NCI-H128 (cell line): ENCODE measurements at regions not wholly inside any gene's neighbourhood (a gene's known extent, or its start where the extent isn't known, plus 50 kb on each side); places are given as distances from the start of the nearest gene placed in this dataset.
A peak's percentile ranks its signal among the peaks of the same experiment; 100 is the strongest.

Experiments
- DNase-seq: peaks from one replicate; lab custom pipeline; 2025; ENCODE audit not compliant: unreplicated experiment; lab: John Stamatoyannopoulos, UW

DNA sequence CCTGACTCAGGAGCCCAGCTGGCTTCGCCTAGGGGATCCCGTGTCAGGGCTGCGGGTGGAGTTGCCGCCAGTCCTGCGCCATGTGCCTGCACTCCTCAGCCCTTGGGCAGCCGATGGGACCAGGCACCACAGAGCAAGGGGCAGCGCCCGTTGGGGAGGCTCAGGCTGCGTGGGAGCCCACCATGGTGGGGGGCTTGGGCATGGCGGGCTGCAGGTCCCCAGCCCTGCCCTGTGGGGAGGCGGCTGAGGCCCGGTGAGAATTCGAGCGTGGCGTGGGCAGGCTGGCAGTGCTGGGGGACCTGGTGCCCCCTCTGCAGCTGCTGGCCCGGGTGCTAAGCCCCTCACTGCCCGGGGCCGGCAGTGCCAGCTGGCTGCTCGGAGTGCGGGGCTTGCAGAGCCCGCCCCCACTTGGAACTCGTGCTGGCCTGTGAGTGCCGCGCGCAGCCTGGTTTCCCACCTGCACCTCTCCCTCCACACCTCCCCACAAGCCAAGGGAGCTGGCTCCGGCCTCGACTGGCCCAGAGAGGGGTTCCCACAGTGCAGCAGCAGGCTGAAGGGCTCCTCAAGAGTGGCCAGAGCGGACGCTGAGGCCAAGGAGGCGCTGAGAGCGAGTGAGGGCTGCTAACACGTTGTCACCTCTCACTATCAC, 135.1 kb upstream of the SEL1L start:
- DNase-seq = no peak

- DNase-seq = no peak
Measured at GRCh38 chr14:81669308-81669707, 135.7 kb upstream of the SEL1L start.

DNA sequence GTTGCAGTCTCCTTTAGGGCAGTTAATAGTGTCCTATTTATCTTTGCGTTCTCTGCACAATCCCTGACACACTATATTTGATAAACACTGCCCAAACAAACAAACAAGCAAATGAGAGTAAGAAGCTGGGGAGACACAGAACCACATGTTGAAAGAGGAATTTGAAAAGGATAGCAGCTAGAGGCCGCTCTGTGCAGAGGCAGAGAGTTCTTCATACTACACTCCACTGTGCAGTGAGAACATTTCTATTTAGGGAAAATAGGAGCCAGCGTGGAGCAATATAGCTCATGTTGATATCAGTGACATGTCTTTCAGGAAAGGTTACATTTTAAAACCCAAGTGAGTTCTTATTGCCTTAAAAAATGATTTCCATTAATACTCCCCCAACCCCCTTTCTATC, 140.3 kb upstream of the SEL1L start:
- DNase-seq = no peak

- no peak for DNase-seq
Measured at GRCh38 chr14:81676395-81676794, 142.7 kb upstream of the SEL1L start.

- no peak for DNase-seq
Measured at GRCh38 chr14:81676879-81677278, 143.2 kb upstream of the SEL1L start.

- DNase-seq = no peak
Measured at GRCh38 chr14:81677736-81678135, 144.1 kb upstream of the SEL1L start.

DNA sequence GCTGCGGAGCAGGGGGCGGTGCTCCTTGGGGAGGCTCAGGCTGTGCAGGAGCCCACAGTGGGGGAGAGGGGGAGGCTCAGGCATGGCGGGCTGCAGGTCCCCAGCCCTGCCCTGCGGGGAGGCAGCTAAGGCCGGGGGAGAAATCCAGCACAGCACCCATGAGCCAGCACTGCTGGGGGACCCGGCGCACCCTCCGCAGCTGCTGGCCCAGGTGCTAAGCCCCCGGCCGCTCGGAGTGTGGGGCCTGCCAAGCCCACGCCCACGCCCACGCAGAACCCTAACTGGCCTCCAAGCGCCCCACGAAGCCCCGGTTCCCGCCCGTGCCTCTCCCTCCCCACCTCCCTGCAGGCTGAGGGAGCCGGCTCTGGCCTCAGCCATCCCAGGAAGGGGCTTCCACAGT, 145.6 kb upstream of the SEL1L start:
- no peak for DNase-seq

DNA sequence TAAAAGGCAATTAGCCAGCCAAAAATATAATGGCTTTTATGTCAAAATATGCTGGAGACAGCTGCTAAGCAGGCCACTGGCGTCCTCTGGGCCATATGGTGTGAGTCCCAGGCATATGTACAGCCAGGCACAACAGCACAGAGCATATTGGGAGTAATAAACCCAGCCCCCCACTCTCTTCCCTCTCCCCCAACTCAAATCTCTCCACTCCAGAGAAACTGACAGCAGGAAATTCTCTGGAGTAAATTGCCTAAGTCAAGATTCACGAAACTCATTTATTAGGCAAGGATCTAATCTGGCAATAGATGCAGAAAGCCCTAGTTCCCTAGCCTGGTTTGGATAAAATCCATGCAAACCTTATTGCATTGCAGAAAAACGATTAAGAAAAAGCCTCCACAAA, 147.9 kb upstream of the SEL1L start:
- DNase-seq = no peak

DNA sequence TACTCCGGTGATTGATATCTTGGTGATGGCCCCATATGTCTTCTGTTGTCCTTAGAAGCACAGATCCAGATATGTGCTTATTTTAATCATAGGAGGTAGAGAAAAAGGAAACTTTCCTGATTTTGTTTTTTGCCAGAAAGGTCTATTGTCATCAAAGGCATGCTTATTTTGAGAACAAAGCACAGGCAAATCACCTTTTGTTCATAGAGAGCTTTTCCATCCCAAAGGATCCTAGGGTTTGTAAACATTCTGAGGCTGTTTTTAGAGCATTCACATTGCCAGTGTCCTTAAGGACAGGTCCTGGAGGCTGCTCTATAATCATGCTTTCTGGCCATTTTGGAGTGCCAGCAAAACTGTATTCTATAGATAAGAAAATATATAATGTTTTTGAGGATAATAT, 148.5 kb upstream of the SEL1L start:
- no peak for DNase-seq

- DNase-seq = no peak
Measured at GRCh38 chr14:81682701-81683100, 149.0 kb upstream of the SEL1L start.

- DNase-seq = no peak
Measured at GRCh38 chr14:81684696-81685095, 151.0 kb upstream of the SEL1L start.

DNA sequence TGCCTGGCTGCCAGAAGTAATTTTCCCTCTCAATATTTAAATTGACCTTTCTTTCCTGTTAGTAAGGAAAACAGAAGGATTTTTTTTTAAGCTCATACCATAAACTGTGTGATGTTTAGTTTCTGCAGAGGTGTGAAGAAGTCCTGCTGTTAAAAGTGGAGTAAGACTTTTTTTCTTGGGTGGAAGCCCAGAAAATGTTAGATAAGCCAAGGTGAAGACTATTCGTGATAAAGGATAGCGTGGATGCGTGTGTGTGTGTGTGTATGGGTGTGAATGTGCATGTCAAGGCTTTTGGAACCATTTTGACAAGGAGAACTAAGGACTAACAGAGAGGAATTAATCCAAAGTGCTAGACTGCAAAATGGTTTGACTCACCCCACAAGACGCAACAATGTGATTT, 152.9 kb upstream of the SEL1L start:
- DNase-seq = no peak

DNA sequence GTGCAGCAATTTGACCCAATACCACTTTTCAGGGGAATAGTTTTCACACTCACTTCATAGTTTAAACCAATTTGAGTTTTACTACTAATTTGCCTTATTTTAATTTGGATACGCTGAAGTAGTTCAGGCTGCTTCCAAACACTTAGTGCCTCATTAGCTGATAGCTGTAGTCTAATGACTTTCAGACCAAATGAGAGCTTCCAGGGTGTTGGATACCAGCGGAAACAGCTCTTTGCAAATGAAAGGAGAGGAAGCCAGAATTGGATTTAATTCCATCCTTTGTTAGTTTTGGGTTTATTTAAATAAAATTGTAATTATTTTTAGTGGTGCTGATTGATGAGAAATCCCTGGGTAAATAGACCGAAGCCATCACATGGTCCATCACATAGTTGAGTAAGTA, 158.3 kb upstream of the SEL1L start:
- no peak for DNase-seq

- DNase-seq = no peak
Measured at GRCh38 chr14:81694419-81694818, 160.8 kb upstream of the SEL1L start.

GRCh38 chr14:81709681-81710080, 176.0 kb upstream of the SEL1L start:
- no peak for DNase-seq

DNA sequence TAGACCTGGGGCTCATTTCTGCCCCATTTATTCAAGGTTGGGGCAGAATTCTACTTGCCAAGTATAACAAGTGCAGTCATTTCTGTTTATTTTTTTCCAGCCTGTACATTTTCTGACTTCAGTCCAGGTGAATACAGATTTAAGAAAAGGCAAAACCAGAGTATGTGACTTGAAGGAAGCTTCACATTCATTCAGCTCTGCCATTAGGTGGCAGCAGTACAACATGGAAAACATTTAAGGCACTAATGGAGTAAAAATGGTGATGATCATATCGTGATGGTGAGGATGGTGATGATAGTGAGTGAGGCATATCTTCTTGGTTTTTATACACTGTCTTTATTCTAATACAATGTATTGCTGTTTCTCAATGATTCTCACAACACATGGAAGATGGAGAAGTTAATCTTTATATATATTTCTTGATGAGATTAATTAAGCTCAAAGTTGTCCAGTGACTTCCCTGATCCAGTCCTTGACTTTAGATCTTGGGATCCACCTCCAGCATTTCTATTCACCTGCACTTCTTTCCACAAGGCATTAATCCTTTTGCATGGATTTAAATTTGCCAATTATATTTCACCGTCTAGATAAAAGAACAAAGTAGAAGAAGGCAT, 176.7 kb upstream of the SEL1L start:
- DNase-seq = peak; percentile 22

DNA sequence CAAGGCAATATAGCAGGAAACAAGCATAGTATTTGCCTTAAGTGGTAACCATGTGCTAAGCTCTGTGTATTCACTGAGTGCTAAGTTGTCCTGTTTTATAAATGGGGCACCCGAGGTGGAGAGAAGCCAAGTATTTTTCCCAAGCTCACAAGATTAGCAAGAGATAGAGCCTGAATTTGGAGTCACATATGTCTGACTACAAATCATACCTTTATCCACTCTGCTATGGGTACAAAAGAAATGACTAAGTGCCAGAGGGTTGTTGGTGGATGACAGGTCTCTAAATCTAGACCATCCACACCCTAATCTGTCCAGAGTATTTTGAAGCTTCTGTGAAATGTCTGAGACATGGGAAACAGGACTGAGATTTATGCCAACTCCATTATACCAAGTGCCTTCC, 182.1 kb upstream of the SEL1L start:
- no peak for DNase-seq

GRCh38 chr14:81716953-81717352, 183.3 kb upstream of the SEL1L start:
- DNase-seq = no peak

DNA sequence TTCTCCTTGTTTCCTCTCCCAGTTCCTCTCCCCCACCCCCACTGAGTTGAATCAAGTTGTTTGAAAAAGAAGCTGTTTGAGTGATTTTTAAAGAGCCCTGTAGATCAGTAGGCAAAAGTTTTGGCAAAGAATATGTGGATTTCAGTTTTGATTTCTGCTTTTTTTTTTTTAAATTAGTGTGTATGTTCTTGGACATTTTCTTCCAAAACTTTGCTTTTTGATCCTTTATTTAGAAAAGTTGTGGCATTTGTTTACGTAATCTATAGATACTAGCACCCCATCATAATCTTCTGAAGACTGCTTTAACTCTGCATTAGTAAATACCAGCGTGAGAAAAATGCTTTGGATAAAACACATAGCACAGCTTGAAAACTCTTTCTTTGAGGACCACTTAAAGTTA, 190.3 kb upstream of the SEL1L start:
- no peak for DNase-seq

- DNase-seq = no peak
Measured at GRCh38 chr14:81727218-81727617, 193.6 kb upstream of the SEL1L start.

DNA sequence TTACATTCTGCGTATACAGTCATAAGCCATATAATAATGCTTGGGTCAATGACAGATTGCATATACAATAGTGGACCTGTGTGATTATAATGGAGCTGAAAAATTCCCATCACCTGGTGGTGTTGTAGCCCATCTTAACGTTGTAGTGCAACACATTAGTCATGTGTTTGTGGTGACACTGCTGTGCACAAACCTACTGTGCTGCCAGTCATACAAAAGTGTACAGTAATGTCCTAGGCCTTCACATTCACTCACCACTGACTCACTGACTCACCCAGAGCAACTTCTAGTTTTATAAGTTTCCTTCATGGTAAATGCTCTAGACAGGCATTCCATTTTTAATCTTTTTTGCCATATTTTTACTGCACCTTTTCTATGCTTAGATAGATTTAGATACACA, 194.8 kb upstream of the SEL1L start:
- DNase-seq = no peak

- DNase-seq = no peak
Measured at GRCh38 chr14:81729622-81730021, 196.0 kb upstream of the SEL1L start.

DNA sequence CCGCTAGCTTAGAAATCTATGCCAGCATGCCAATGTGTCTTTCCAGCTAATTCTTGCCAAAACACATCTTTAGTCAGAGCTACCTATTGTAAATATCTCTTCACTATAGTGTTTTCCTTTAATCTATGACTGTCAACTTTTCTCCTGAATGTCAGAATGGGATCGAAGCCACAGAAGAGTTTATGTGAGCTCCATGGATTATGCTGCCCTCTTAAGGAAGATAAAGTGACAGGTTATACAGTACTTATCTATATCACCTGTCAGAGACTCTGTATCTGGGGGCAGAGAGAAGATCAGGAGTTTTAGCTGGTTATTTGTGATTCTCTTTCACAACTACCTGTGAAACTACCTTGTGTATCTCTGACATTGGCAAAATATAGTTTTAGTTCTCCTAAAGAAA, 204.3 kb upstream of the SEL1L start:
- DNase-seq = no peak
